ENCODE measurements at regions not wholly inside any gene's neighbourhood (a gene's known extent, or its start where the extent isn't known, plus 50 kb on each side); places are given as distances from the start of the nearest gene placed in this dataset.

- DNase-seq (ENCODE audit: low spot score) = no peak
- TF ChIP-seq CTCF (IDR thresholded peaks at IDR 0.05; ENCODE audit: extremely low read depth, missing control alignments) = no peak
These were observed 236.9 kb upstream of the DDHD1 start for GRCh38 chr14:53390008-53390407.

GRCh38 chr14:53389202-53389601 lies 236.1 kb upstream of the DDHD1 start:
- no peak for TF ChIP-seq CTCF (IDR thresholded peaks at IDR 0.05; ENCODE audit: extremely low read depth, missing control alignments)

GRCh38 chr14:53386362-53386761 lies 233.2 kb upstream of the DDHD1 start:
- no peak for DNase-seq (ENCODE audit: low spot score)
- no peak for TF ChIP-seq CTCF (IDR thresholded peaks at IDR 0.05; ENCODE audit: extremely low read depth, missing control alignments)

More at GRCh38 chr14:53389202-53389601, 236.1 kb upstream of the DDHD1 start:
- no peak for DNase-seq (ENCODE audit: low spot score)

GRCh38 chr14:53384536-53384935 lies 231.4 kb upstream of the DDHD1 start:
- DNase-seq (ENCODE audit: low spot score) = no peak
- no peak for TF ChIP-seq CTCF (IDR thresholded peaks at IDR 0.05; ENCODE audit: extremely low read depth, missing control alignments)

GRCh38 chr14:53384073-53384472 lies 230.9 kb upstream of the DDHD1 start:
- no peak for DNase-seq (ENCODE audit: low spot score)
- TF ChIP-seq CTCF (IDR thresholded peaks at IDR 0.05; ENCODE audit: extremely low read depth, missing control alignments) = no peak

- no peak for TF ChIP-seq CTCF (IDR thresholded peaks at IDR 0.05; ENCODE audit: extremely low read depth, missing control alignments)
- no peak for DNase-seq (ENCODE audit: low spot score)
These were observed 228.8 kb upstream of the DDHD1 start for GRCh38 chr14:53381895-53382294.

- TF ChIP-seq CTCF (IDR thresholded peaks at IDR 0.05; ENCODE audit: extremely low read depth, missing control alignments) = no peak
- no peak for DNase-seq (ENCODE audit: low spot score)
These were observed 227.7 kb upstream of the DDHD1 start for GRCh38 chr14:53380867-53381225.

All from GM20000 (cell line).